ENCODE measurements at regions not wholly inside any gene's neighbourhood (a gene's known extent, or its start where the extent isn't known, plus 50 kb on each side); places are given as distances from the start of the nearest gene placed in this dataset.

GRCh38 chr3:180280555-180280954 lies 243.8 kb upstream of the PEX5L start:
- no peak for TF ChIP-seq EGR1 (IDR thresholded peaks at IDR 0.05)
- no peak for TF ChIP-seq MAX (IDR thresholded peaks at IDR 0.05)
- TF ChIP-seq RAD21 (IDR thresholded peaks at IDR 0.05; ENCODE audit: low read depth): no peak
- no peak for TF ChIP-seq TAF1 (IDR thresholded peaks at IDR 0.05; ENCODE audit: low read depth)
- no peak for TF ChIP-seq YY1 (IDR thresholded peaks at IDR 0.05; ENCODE audit: low read depth)
- no peak for TF ChIP-seq FOXM1 (IDR thresholded peaks at IDR 0.05; ENCODE audit: borderline replicate concordance, low read depth)
- no peak for TF ChIP-seq EP300 (IDR thresholded peaks at IDR 0.05; ENCODE audit: borderline replicate concordance)
- TF ChIP-seq NFIC (IDR thresholded peaks at IDR 0.05): no peak
- no peak for TF ChIP-seq TEAD4 (IDR thresholded peaks at IDR 0.05)
- no peak for TF ChIP-seq CEBPB (IDR thresholded peaks at IDR 0.05)
- no peak for TF ChIP-seq USF1 (IDR thresholded peaks at IDR 0.05)
- no peak for TF ChIP-seq REST (IDR thresholded peaks at IDR 0.05; ENCODE audit: low read depth)
- no peak for TF ChIP-seq ZBTB7A (IDR thresholded peaks at IDR 0.05; ENCODE audit: low read depth)

Measured in Ishikawa (cell line).